IPS DF 4.7 (cell line): ENCODE measurements at regions not wholly inside any gene's neighbourhood (a gene's known extent, or its start where the extent isn't known, plus 50 kb on each side); places are given as distances from the start of the nearest gene placed in this dataset.
"Not testable (repeated sequence)": the region's sequence is repeated elsewhere in the genome, so short reads cannot be mapped to it uniquely, and the experiment has no call there.

Source experiments
- DNase-seq: peaks from one replicate; pipeline ENCODE4 v3.0.0-alpha.2; 2013; ENCODE audit warnings: low spot score; ENCODE audit errors: extremely low read depth

DNA sequence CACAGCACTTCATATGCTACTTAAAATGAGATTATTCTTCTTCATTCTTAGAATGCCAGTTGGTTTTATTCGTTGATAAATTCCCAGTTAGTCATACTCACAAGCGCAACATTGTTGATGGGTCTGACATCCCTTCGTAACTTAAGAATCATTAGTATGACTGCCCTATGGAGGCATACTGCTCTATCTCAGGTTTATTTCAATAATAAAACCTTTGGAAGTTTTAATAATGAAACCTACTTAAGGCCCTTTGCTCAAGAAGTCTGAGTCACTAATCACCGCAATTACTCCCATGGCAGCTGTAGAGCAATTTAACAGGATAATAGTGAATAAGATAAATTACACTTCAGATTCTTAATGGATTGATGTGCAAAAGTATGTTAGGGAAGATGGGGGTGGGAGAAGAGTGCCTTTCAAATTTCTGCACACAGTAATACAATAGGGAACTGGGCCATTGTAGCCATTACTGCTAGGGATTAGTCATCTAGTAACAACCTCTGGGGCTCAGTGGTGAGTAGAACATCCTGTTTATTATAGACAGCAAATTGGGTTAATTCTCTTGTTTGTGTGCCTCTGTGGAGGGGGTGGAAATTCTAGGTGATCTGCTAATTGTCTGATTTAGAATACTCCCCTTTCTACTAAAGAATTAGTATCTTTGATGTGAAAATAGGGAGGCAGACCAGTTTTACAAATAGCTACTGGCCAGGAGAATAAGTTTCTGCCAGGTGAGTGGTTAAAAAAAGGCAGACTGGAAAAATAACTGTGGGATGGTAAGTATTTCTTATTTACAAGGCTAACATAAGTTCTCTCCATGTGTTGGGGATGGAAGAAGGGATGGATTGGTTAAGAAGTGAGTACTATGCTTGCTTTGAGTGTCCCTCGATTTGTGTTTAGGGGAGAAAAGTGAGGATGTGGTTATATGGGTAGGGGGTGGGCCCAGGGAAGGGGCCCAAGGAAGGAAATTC lies 74.5 kb upstream of the VKORC1L1 start:
- DNase-seq, result no peak

DNA sequence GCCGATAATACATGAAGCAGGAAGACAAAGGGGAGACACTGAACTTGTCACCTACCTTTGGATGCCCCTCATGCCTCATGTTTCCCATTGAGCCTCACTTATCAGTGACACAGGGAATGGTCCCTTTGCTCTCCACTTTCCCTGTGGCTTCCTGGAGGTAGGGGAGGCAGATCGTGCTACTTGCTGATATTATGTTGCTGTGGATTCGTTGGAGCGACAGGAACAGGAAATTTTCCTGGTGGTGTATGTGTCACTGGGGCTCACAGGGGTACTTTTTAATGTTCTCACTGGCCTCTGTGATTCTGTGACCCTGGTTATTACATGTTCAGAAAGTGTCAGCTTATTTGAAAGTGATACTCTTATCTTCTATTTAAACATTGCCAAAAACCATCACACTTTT lies 72.7 kb upstream of the VKORC1L1 start:
- not testable (repeated sequence) for DNase-seq

DNA sequence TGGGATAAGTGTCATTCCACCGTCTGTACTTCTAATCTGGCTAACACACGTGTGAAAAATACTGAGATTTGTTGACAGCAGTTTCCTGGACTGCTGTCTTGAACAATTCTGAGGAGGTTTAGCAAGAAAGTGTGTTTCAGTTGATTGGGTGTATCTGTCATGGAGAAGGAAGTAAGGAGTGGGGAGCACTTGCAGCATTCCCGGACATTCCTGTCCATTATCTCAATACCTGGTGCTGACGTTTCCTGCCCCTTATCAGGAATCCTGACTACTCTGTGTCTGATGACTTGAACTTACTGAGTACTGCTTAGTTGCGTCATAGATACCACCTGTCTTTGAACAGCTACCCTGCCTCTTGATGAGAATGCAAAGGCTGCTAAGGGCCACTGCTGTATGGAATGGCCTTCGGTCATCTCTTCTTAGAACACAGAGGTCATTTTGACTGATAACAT lies 72.0 kb upstream of the VKORC1L1 start:
- DNase-seq, result no peak

- no peak for DNase-seq
Observed at GRCh38 chr7:65804887-65805286, 68.0 kb upstream of the VKORC1L1 start.

- not testable (repeated sequence) for DNase-seq
Observed at GRCh38 chr7:65807067-65807466, 65.8 kb upstream of the VKORC1L1 start.

DNA sequence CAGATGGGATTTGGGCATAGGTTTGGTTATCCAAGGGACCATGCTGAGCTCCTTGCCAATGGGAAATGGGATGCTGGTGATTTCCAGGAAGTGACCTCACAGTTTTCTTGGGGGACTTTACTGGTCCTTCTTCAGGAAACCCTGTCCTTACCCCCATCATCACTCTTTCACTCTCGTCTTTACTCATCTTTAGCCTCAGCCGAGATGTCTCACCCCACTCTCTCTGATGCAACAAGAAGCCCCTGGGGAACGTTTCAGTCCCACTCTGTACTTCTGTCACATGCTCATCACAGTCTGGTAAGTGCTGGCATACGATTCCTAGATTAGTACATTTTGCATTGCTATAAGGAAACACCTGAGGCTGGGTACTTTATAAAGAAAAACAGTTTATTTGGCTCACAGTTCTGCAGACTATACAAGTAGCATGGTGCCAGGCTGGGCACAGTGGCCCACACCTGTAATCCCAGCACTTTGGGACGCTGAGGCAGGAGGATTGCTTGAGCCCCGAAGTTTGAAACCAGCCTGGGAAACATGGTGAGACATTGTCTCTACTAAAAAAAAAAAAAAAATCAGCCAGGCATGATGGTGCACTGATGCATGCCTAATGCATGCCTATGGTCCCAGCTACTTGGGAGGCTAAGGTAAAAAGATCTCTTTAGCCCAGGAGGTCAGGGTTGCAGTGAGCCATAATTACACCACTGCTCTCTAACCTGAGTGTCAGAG lies 63.5 kb upstream of the VKORC1L1 start:
- DNase-seq, result no peak

- DNase-seq, result no peak
Observed at GRCh38 chr7:65809982-65810288, 62.9 kb upstream of the VKORC1L1 start.

GRCh38 chr7:65812281-65812680 lies 60.6 kb upstream of the VKORC1L1 start:
- no peak for DNase-seq

DNA sequence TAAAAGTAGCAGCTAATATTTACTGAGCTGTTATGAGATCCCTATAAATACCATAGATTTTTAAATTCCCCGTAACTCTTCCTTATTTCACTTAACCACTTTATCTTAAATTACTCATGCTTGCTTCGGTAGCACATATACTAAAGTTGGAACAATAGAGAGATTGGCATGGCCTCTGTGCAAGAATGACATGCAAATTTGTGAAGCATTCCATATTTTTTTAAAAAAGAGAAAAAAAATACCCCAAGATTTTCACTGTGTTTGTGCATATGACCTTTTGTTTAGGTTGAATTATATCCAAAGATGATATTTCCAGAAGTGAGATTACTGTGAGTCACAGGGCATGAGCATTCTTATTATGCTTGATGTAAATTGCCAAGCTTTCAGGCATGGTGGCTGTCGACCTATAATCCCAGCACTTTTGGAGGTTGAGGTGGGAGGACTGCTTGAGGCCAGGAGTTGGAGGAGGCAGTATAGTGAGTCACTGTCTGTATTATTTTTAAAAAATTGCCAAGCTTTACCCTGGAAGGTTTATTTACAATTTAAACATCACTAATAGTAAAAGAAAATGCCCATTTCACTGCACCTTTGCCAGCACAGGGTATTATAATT lies 58.2 kb upstream of the VKORC1L1 start:
- DNase-seq, result not testable (repeated sequence)

DNA sequence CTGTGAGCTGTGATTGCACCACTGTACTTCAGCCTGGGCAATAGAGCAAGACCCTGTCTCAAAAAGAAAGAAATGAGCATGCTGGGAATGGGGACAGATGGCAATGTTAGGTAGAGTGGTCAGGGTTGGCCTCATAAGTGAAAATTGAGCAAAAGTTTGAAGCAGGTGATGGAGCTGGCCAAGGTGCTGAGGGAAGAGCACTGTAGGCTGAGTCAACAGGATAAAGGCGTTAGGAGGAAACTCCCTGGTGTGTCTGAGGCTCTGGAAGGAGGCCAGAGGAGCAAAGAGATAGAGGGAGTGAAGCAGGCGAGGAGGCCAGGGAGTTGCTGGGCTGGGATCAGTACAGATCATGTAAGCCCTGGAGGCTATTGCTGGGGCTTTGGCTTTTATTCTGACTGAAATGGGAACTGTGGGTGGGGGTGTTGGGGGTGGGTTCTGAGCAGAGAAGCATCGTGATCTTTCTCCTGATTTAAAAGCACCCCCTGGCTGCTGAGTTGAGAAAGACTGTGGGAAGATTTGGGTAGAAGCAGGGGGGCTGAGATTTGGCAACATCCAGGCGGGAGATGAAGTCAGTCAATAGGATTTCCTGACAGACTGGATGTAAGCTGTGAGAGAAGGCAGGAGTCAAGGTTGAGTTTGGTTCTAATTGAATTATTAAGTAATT lies 52.5 kb upstream of the VKORC1L1 start:
- no peak for DNase-seq
